PC-9 (cell line): ENCODE measurements at regions not wholly inside any gene's neighbourhood (a gene's known extent, or its start where the extent isn't known, plus 50 kb on each side); places are given as distances from the start of the nearest gene placed in this dataset.
"Not testable (repeated sequence)": the region's sequence is repeated elsewhere in the genome, so short reads cannot be mapped to it uniquely, and the experiment has no call there.

Source experiments
- BruUV-seq: library from RNA; stranded (reverse); fragments of 400-500 nt; replicated peaks from 2 replicates; lab custom pipeline; 2021; lab: Mats Ljungman, UMichigan
- CTCF ChIA-PET: fragments of 300-600 bp; sonication (Branson Sonifier 250); formaldehyde crosslinking; loops from one replicate; lab custom pipeline; 2022; ENCODE audit warnings: antibody characterized with exemption; lab: Charles Lee
- POLR2A ChIA-PET: fragments of 300-600 bp; sonication (Branson Sonifier 250); formaldehyde crosslinking; loops from one replicate; lab custom pipeline; 2022; ENCODE audit warnings: antibody characterized with exemption; ENCODE audit not compliant: unreplicated experiment; lab: Charles Lee
- DNase-seq, 2 experiments: peaks; one replicate each; pipeline versions ENCODE4 v3.0.0 to v3.0.0-alpha.2; 2015 to 2022; ENCODE audit warnings: mixed read lengths in 1 of 2
- H2AFZ ChIP-seq: fragments of 200-600 bp; sonication (generic); 2 replicates; pipeline ENCODE4 v1.8.1; 2017; ENCODE audit warnings: antibody characterized with exemption
- H3F3A ChIP-seq: fragments of 200-600 bp; sonication (generic); 2 replicates; pipeline ENCODE4 v1.8.1; 2017; ENCODE audit warnings: antibody characterized with exemption, mild to moderate bottlenecking, low read depth; ENCODE audit not compliant: insufficient read depth
- H3K27ac ChIP-seq: fragments of 200-600 bp; sonication (generic); 2 replicates; pipeline ENCODE4 v1.6.1; 2016; ENCODE audit warnings: mixed run types
- H3K27me3 ChIP-seq: fragments of 200-600 bp; sonication (generic); 2 replicates; pipeline ENCODE4 v1.6.1; 2016; ENCODE audit warnings: low read depth, mixed run types; ENCODE audit not compliant: insufficient read depth
- H3K36me3 ChIP-seq: fragments of 200-600 bp; sonication (generic); 2 replicates; pipeline ENCODE4 v1.6.1; 2016; ENCODE audit warnings: low read depth, mixed run types
- H3K4me1 ChIP-seq: fragments of 200-600 bp; sonication (generic); replicated peaks from 2 replicates; pipeline ENCODE4 v1.6.1; 2016; ENCODE audit warnings: mixed run types; ENCODE audit not compliant: insufficient read depth
- H3K4me2 ChIP-seq: fragments of 200-600 bp; sonication (generic); 2 replicates; pipeline ENCODE4 v1.6.1; 2017; ENCODE audit warnings: mixed run types
- H3K4me3 ChIP-seq: fragments of 200-600 bp; sonication (generic); 2 replicates; pipeline ENCODE4 v1.6.1; 2016; ENCODE audit warnings: mixed run types
- H3K79me2 ChIP-seq: fragments of 200-600 bp; sonication (generic); 2 replicates; pipeline ENCODE4 v1.6.1; 2017; ENCODE audit warnings: low read depth, mixed run types
- H3K9me2 ChIP-seq: fragments of 200-600 bp; sonication (generic); 2 replicates; pipeline ENCODE4 v1.8.1; 2017; ENCODE audit warnings: mild to moderate bottlenecking; ENCODE audit not compliant: insufficient read depth
- H3K9me3 ChIP-seq: fragments of 200-600 bp; sonication (generic); 2 replicates; pipeline ENCODE4 v1.8.1; 2016; ENCODE audit warnings: low read depth; ENCODE audit not compliant: insufficient read depth
- H4K20me1 ChIP-seq: fragments of 200-600 bp; sonication (generic); 2 replicates; pipeline ENCODE4 v1.8.1; 2017; ENCODE audit not compliant: insufficient read depth
- EZH2 ChIP-seq: fragments of 200-600 bp; sonication (generic); IDR thresholded peaks from 2 replicates; pipeline ENCODE4 v1.8.0; 2017; ENCODE audit warnings: antibody characterized with exemption, low read depth
- intact Hi-C: fragments of 100-400 bp; cut with micrococcal nuclease; formaldehyde crosslinking; loops from one replicate; pipeline ENCODE4 v1.10.0; 2022; ENCODE audit not compliant: unreplicated experiment
- TF ChIP-seq, protein P1 (sequence below): fragments of 200-600 bp; sonication (generic); conservative IDR thresholded peaks from 2 replicates; pipeline ENCODE4 v1.6.1; 2017; ENCODE audit warnings: mixed run types, antibody characterized with exemption, mild to moderate bottlenecking, moderate library complexity

- POLR2A ChIA-PET: no interaction called here
- Histone ChIP-seq H3K36me3 (no peaks in the 10 kb centered on the region), H3F3A (peaks cover 24% of the 10 kb centered on the region; the same call in 1 of the 2 replicates), H3K9me3 (no peaks in the 10 kb centered on the region), H2AFZ (no peak overlapping the region), H4K20me1 (no peaks in the 10 kb centered on the region), H3K27ac (no peak overlapping the region), H3K4me1 (peaks cover 18% of the 10 kb centered on the region), H3K4me2 (no peak overlapping the region), H3K79me2 (no peaks in the 10 kb centered on the region), H3K9me2 (no peaks in the 10 kb centered on the region), H3K4me3 (no peak overlapping the region), H3K27me3 (no peaks in the 10 kb centered on the region)
- intact Hi-C loops: loop anchor here (2.0 kb wide), 1 partner anchor 53 kb away; no protein-coding TSS in a partner anchor
- no TSS peak for BruUV-seq
- DNase-seq: no peak
- CTCF ChIA-PET: no interaction called here
- TF ChIP-seq, protein P1, sequence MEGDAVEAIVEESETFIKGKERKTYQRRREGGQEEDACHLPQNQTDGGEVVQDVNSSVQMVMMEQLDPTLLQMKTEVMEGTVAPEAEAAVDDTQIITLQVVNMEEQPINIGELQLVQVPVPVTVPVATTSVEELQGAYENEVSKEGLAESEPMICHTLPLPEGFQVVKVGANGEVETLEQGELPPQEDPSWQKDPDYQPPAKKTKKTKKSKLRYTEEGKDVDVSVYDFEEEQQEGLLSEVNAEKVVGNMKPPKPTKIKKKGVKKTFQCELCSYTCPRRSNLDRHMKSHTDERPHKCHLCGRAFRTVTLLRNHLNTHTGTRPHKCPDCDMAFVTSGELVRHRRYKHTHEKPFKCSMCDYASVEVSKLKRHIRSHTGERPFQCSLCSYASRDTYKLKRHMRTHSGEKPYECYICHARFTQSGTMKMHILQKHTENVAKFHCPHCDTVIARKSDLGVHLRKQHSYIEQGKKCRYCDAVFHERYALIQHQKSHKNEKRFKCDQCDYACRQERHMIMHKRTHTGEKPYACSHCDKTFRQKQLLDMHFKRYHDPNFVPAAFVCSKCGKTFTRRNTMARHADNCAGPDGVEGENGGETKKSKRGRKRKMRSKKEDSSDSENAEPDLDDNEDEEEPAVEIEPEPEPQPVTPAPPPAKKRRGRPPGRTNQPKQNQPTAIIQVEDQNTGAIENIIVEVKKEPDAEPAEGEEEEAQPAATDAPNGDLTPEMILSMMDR: no peak
- TF ChIP-seq EZH2: no peak
Observed at GRCh38 chr9:85858056-85858750, 82.7 kb upstream of the NAA35 start.

DNA sequence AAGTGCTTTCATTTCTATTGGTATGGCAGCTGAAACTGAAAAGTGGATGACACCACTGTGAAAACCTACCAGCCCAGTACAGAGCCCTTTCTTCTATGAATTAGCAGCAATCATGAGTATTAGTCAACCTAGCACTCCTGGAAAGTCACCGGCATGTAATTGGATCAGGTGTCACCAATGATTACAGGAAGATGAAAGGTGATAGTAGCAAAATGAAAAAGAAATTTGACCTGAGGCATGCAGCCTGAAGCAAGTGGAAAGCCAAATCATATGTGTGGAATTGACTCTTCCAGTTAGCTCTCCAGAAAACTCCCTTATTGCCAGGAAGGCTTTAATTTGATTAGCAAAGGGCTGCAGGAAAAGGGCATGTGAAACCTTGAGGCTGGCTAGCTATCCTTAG lies 81.2 kb upstream of the NAA35 start:
- Histone ChIP-seq H4K20me1 (no peaks in the 10 kb centered on the region), H2AFZ (no peak overlapping the region), H3K4me1 (peaks cover 18% of the 10 kb centered on the region), H3K4me2 (peak overlapping the region; percentile 39), H3K9me3 (no peaks in the 10 kb centered on the region), H3K4me3 (no peak overlapping the region), H3K27ac (peak overlapping the region; percentile 51), H3K36me3 (no peaks in the 10 kb centered on the region), H3F3A (peaks cover 24% of the 10 kb centered on the region; the same call in 1 of the 2 replicates), H3K79me2 (no peaks in the 10 kb centered on the region), H3K9me2 (no peaks in the 10 kb centered on the region), H3K27me3 (no peaks in the 10 kb centered on the region)
- intact Hi-C loops: loop anchor here (2.0 kb wide), 1 partner anchor 55 kb away; no protein-coding TSS in a partner anchor
- CTCF ChIA-PET: no interaction called here
- no TSS peak for BruUV-seq
- no peak for TF ChIP-seq EZH2
- TF ChIP-seq, protein P1: no peak
- POLR2A ChIA-PET: interaction anchor here (0.6 kb wide), 1 partner anchor 30 kb away, joined by 8 read pairs; no protein-coding TSS in a partner anchor
- DNase-seq: peak; percentile 50 to 80

GRCh38 chr9:85861882-85862281 lies 79.1 kb upstream of the NAA35 start:
- CTCF ChIA-PET: not testable (repeated sequence)

More at GRCh38 chr9:85861882-85862281, 79.1 kb upstream of the NAA35 start:
- H3K9me2 ChIP-seq, H3K4me2 ChIP-seq, H3K4me3 ChIP-seq, H4K20me1 ChIP-seq, H3K79me2 ChIP-seq, intact Hi-C loops, DNase-seq, BruUV-seq, H3K9me3 ChIP-seq, POLR2A ChIA-PET, H3K36me3 ChIP-seq, H2AFZ ChIP-seq, H3K27ac ChIP-seq, H3K27me3 ChIP-seq: not testable (repeated sequence)
- Histone ChIP-seq H3K4me1 (peaks cover 18% of the 10 kb centered on the region), H3F3A (peaks cover 24% of the 10 kb centered on the region; the same call in 1 of the 2 replicates)
